Parathyroid adenoma (tissue), 2 donors: ENCODE measurements at regions not wholly inside any gene's neighbourhood (a gene's known extent, or its start where the extent isn't known, plus 50 kb on each side); places are given as distances from the start of the nearest gene placed in this dataset.
A peak's percentile ranks its signal among the peaks of the same experiment; 100 is the strongest.

ENCODE experiments used
- H2AFZ ChIP-seq: fragments of 300-600 bp; sonication (generic); one replicate; pipeline ENCODE4 v1.7.0; 2017; ENCODE audit warnings: antibody characterized with exemption, mild to moderate bottlenecking
- H3K27ac ChIP-seq: fragments of 300-600 bp; sonication (generic); one replicate; pipeline ENCODE4 v1.7.0; 2017
- H3K27me3 ChIP-seq: fragments of 300-600 bp; sonication (generic); one replicate; pipeline ENCODE4 v1.7.0; 2017; ENCODE audit warnings: low read length; ENCODE audit not compliant: control insufficient read depth, insufficient read depth
- H3K36me3 ChIP-seq: fragments of 300-600 bp; sonication (generic); one replicate; pipeline ENCODE4 v1.7.0; 2017; ENCODE audit warnings: low read length; ENCODE audit not compliant: control insufficient read depth, insufficient read depth
- H3K4me1 ChIP-seq: fragments of 300-600 bp; sonication (generic); one replicate; pipeline ENCODE4 v1.7.0; 2017; ENCODE audit warnings: control low read depth
- H3K4me2 ChIP-seq: fragments of 300-600 bp; sonication (generic); one replicate; pipeline ENCODE4 v1.7.0; 2017; ENCODE audit warnings: low read length
- H3K4me3 ChIP-seq: fragments of 300-600 bp; sonication (generic); one replicate; pipeline ENCODE4 v1.7.0; 2017; ENCODE audit warnings: low read depth, low read length
- H3K79me2 ChIP-seq: fragments of 300-600 bp; sonication (generic); one replicate; pipeline ENCODE4 v1.7.0; 2017; ENCODE audit warnings: control low read depth
- H3K9ac ChIP-seq: fragments of 300-600 bp; sonication (generic); one replicate; pipeline ENCODE4 v1.7.0; 2017; ENCODE audit warnings: mild to moderate bottlenecking
- H3K9me3 ChIP-seq: fragments of 300-600 bp; sonication (generic); one replicate; pipeline ENCODE4 v1.7.0; 2017; ENCODE audit warnings: low read length; ENCODE audit not compliant: control insufficient read depth
- TF ChIP-seq, protein P1 (sequence below): fragments of 300-600 bp; sonication (generic); IDR thresholded peaks from one replicate; pipeline ENCODE4 v1.7.0; 2017; ENCODE audit warnings: antibody characterized with exemption, mild to moderate bottlenecking
- donor health status: primary hyperparathyroidism.

DNA sequence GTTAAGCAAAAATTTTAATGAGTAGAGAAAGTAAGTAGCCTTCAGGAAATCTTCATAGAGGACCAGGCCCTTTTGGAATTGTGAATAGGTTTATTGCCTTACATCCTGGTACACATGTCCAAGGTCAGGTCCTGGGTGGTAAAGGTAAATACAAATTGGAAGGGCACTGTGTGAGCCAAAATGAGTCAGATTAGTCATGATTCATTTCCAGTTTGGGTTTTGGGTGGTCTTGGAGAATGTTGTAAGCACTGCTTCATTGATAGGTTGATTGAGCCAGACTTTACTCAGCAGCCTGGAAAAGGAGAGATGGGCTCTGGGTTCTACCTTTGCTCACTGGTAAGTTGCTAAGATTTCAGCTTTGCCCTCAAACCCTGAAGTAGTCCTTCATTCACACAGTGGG lies 82.5 kb upstream of the ZNF169 start:
- TF ChIP-seq, protein P1, sequence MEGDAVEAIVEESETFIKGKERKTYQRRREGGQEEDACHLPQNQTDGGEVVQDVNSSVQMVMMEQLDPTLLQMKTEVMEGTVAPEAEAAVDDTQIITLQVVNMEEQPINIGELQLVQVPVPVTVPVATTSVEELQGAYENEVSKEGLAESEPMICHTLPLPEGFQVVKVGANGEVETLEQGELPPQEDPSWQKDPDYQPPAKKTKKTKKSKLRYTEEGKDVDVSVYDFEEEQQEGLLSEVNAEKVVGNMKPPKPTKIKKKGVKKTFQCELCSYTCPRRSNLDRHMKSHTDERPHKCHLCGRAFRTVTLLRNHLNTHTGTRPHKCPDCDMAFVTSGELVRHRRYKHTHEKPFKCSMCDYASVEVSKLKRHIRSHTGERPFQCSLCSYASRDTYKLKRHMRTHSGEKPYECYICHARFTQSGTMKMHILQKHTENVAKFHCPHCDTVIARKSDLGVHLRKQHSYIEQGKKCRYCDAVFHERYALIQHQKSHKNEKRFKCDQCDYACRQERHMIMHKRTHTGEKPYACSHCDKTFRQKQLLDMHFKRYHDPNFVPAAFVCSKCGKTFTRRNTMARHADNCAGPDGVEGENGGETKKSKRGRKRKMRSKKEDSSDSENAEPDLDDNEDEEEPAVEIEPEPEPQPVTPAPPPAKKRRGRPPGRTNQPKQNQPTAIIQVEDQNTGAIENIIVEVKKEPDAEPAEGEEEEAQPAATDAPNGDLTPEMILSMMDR = no peak
- no peak overlapping the region for H2AFZ ChIP-seq
- peaks cover 15% of the 10 kb centered on the region for H3K4me1 ChIP-seq
- H3K4me2 ChIP-seq = no peak overlapping the region
- H3K36me3 ChIP-seq = no peaks in the 10 kb centered on the region
- H3K79me2 ChIP-seq = peaks cover 39% of the 10 kb centered on the region
- no peak overlapping the region for H3K9ac ChIP-seq
- no peaks in the 10 kb centered on the region for H3K27me3 ChIP-seq
- no peaks in the 10 kb centered on the region for H3K9me3 ChIP-seq
- no peak overlapping the region for H3K27ac ChIP-seq
- H3K4me3 ChIP-seq = no peak overlapping the region

DNA sequence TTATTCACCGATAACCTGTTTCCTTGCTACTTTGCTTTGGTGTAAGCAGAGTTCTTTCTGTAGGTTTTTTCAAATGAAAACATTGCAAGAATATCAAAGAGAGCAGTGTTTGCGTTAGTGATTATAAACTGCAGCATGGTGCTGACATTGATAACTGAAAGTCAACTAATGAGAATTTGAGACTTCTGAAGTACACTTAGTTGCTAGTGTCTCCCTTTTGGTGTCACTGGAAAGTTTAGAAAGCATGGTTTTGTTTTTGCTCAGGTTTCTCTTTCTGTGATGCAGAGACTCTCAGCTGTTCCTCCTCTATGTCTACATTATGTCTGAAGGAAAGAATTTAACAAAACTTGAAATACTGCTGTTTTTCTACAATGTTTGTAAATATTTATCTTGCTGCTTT lies 80.2 kb upstream of the ZNF169 start:
- H3K27ac ChIP-seq = peak overlapping the region; percentile 16

DNA sequence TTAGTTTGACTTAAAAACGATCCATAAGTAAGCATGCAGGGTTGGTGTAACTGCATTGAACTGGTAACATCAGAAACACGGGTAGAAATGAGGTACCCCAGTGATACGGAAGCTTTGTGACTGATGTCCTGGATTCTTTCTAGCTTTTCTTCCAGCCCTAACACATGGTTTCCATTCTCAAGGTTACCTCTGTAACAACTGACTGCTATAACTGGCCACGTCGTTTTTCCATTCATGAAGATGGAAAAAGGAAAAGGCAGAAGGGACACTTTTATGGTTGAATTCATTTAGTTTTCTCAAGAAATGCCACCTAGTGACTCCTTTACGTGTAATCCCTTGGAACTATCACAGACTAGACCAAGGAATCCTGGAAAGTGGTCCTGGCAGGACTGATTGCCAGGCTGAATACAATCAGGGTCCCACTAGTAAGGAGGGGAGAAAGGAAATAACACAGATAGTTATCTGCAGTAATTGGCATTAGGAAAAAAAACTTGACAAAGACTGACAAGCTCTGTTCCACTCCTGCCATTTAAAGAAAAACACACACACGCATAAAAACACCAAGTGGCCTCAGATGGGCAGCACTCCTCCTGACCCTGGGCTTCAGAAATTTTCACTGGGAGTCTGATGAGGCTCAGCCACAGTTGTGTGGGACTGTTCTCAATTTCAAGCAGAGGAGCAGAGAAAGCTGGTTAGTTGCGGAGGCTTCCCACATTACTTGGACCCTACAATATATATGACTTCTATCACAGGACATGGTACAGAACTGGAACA lies 77.5 kb upstream of the ZNF169 start:
- H2AFZ ChIP-seq = no peak overlapping the region
- TF ChIP-seq, protein P1 = no peak
- peak overlapping the region; percentile 8 for H3K4me2 ChIP-seq
- H3K4me1 ChIP-seq = peaks cover 16% of the 10 kb centered on the region
- H3K9me3 ChIP-seq = no peaks in the 10 kb centered on the region
- peak overlapping the region; percentile 47 for H3K27ac ChIP-seq
- no peaks in the 10 kb centered on the region for H3K27me3 ChIP-seq
- peaks cover 12% of the 10 kb centered on the region for H3K79me2 ChIP-seq
- no peak overlapping the region for H3K9ac ChIP-seq
- H3K36me3 ChIP-seq = no peaks in the 10 kb centered on the region
- H3K4me3 ChIP-seq = no peak overlapping the region

More for the DNA sequence above, 80.2 kb upstream of the ZNF169 start:
- Histone ChIP-seq H3K79me2 (peaks cover 29% of the 10 kb centered on the region), H3K27me3 (no peaks in the 10 kb centered on the region), H3K4me1 (peaks cover 21% of the 10 kb centered on the region), H3K36me3 (no peaks in the 10 kb centered on the region), H3K4me2 (no peak overlapping the region), H2AFZ (no peak overlapping the region), H3K4me3 (no peak overlapping the region), H3K9ac (no peak overlapping the region), H3K9me3 (no peaks in the 10 kb centered on the region)
- TF ChIP-seq, protein P1 = no peak

DNA sequence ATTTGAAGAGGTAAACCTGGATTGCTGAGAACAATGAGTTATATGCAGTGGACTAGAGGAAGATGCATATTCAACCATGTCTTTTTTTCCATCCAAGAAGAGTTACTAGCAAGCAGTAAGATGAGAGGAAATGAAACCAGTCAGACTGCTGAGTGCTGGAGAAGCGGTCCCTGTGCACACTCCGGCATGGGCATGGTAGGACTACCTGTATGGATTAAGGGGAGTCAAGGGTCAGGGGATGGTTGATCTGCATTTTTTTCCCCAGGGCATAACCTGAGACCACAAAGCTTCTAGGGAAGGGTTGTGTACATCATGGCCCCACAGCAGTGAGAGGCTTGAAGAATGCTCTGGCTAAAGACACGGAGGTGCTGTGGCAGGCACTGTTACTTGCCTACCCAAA lies 76.6 kb upstream of the ZNF169 start:
- H3K79me2 ChIP-seq = peaks cover 4% of the 10 kb centered on the region
- H3K4me2 ChIP-seq = no peak overlapping the region
- no peaks in the 10 kb centered on the region for H3K36me3 ChIP-seq
- no peak overlapping the region for H3K27ac ChIP-seq
- H2AFZ ChIP-seq = no peak overlapping the region
- H3K9ac ChIP-seq = no peak overlapping the region
- H3K4me3 ChIP-seq = no peak overlapping the region
- H3K9me3 ChIP-seq = no peaks in the 10 kb centered on the region
- no peaks in the 10 kb centered on the region for H3K27me3 ChIP-seq
- H3K4me1 ChIP-seq = peaks cover 16% of the 10 kb centered on the region
- TF ChIP-seq, protein P1 = no peak
